ENCODE measurements at regions not wholly inside any gene's neighbourhood (a gene's known extent, or its start where the extent isn't known, plus 50 kb on each side); places are given as distances from the start of the nearest gene placed in this dataset.

- H3K27ac ChIP-seq, result no peak overlapping the region
- no peak for TF ChIP-seq CTCF (conservative IDR thresholded peaks at IDR 0.05; ENCODE audit: low read depth)
- DNase-seq (ENCODE audit: low spot score), result no peak
- CTCF ChIA-PET, result no interaction called here
- POLR2A ChIA-PET (ENCODE audit: low non-redundant PET), result no interaction called here
Measured at GRCh38 chr1:82465024-82465423, 664.3 kb downstream of the ADGRL2 start.

- ChIA-PET CTCF (no interaction called here), POLR2A (ENCODE audit: low non-redundant PET) (no interaction called here)
- DNase-seq (ENCODE audit: low spot score), result no peak
- no peak for TF ChIP-seq CTCF (conservative IDR thresholded peaks at IDR 0.05; ENCODE audit: low read depth)
- no peak overlapping the region for H3K27ac ChIP-seq
Measured at GRCh38 chr1:82464362-82465001, 663.7 kb downstream of the ADGRL2 start.

- ChIA-PET POLR2A (ENCODE audit: low non-redundant PET) (no interaction called here), CTCF (no interaction called here)
- H3K27ac ChIP-seq, result no peak overlapping the region
- TF ChIP-seq CTCF (conservative IDR thresholded peaks at IDR 0.05; ENCODE audit: low read depth), result no peak
- no peak for DNase-seq (ENCODE audit: low spot score)
Measured at GRCh38 chr1:82463951-82464350, 663.2 kb downstream of the ADGRL2 start.

- DNase-seq (ENCODE audit: low spot score), result no peak
- no peak for TF ChIP-seq CTCF (conservative IDR thresholded peaks at IDR 0.05; ENCODE audit: low read depth)
- ChIA-PET POLR2A (ENCODE audit: low non-redundant PET) (no interaction called here), CTCF (no interaction called here)
- H3K27ac ChIP-seq, result no peak overlapping the region
Measured at GRCh38 chr1:82462366-82462765, 661.6 kb downstream of the ADGRL2 start.

- DNase-seq (ENCODE audit: low spot score), result no peak
- ChIA-PET POLR2A (ENCODE audit: low non-redundant PET) (no interaction called here), CTCF (no interaction called here)
- no peak for TF ChIP-seq CTCF (conservative IDR thresholded peaks at IDR 0.05; ENCODE audit: low read depth)
- no peak overlapping the region for H3K27ac ChIP-seq
Measured at GRCh38 chr1:82455342-82455741, 654.6 kb downstream of the ADGRL2 start.

GRCh38 chr1:82454431-82454830 lies 653.7 kb downstream of the ADGRL2 start:
- H3K27ac ChIP-seq, result no peak overlapping the region
- no peak for DNase-seq (ENCODE audit: low spot score)
- ChIA-PET POLR2A (ENCODE audit: low non-redundant PET) (no interaction called here), CTCF (interaction anchor here (0.6 kb wide), 1 partner anchor 337 kb away, joined by 5 read pairs; no protein-coding TSS in a partner anchor)
- TF ChIP-seq CTCF (conservative IDR thresholded peaks at IDR 0.05; ENCODE audit: low read depth), result no peak
